NCI-H1694 (cell line): ENCODE measurements at regions not wholly inside any gene's neighbourhood (a gene's known extent, or its start where the extent isn't known, plus 50 kb on each side); places are given as distances from the start of the nearest gene placed in this dataset.

ENCODE experiments used
- DNase-seq: peaks from one replicate; lab custom pipeline; 2025; lab: John Stamatoyannopoulos, UW

DNA sequence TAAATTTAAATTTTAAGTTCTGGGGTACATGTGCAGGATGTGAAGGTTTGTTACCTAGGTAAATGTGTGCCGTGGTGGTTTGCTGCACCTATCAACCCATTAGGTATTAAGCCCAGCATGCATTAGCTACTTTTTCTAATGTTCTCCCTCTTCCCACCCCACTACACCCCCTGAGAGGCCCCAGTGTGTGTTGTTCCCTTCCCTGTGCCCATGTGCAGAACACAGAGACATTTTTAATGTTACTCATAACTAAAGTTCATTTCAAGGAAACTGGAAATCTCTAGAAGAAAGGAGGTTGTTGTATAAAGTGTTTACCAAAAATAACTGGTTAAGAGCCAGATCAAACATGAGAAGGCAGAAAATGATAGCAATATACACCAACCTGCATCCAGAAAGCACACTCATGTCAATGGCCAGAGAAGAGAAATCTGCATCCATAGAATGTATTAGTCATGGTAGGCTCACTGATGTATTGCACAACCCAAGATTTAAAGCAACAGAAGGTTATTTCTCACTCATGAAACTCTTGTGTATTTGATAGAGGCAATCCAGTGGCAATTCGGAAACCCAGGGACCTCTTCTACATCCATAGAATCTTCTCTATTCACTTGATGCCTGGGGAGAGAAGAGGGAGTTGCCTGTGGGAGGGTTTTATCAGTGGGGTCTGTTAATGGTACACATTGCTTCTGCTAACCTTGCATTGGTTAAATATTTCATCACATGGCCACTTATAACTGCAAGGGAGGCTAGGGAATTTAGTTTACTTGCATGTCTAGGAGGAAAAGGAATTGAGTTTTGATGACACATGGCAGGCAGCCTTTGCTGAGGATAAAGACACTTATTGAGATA lies 321.9 kb upstream of the RASGRP1 start:
- DNase-seq, result no peak

GRCh38 chr15:38888701-38889221 lies 324.1 kb upstream of the RASGRP1 start:
- DNase-seq, result no peak

- DNase-seq, result no peak
Observed at GRCh38 chr15:38890194-38890593, 325.6 kb upstream of the RASGRP1 start.

- no peak for DNase-seq
Observed at GRCh38 chr15:38893925-38894242, 329.3 kb upstream of the RASGRP1 start.

DNA sequence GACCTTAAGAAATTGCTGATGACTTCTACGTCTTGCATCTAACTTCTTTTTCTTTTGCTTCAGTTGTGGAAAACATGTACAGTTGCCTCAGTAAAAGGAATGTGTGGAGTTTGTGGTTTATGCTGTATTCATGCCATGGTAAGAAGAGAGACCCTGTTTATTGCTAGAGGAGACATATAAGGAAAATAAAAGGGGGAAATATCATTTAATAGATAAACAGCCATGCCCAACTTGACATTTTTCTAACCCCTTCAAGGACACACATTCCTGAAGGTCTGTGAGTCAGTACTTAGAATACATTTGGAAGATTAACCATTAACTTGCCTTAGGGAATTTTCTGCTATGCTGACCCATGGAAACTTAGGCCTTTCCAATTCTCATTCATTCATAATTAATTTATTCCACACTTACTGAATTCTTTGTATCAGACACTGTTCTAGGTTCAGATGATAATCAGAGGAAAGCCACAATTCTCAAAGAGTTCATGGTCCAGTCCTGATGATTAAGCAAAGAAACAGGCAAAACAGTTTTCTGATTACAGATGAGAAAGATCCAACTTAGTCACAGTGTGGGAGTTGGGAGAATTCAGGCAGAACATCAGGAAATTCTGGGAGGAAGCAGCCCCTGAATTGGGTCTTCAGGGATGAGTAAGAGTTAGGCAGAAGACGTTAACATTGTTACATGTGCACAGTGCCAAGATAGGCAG lies 329.8 kb upstream of the RASGRP1 start:
- no peak for DNase-seq

GRCh38 chr15:38895326-38896255 lies 331.0 kb upstream of the RASGRP1 start:
- DNase-seq, result no peak

DNA sequence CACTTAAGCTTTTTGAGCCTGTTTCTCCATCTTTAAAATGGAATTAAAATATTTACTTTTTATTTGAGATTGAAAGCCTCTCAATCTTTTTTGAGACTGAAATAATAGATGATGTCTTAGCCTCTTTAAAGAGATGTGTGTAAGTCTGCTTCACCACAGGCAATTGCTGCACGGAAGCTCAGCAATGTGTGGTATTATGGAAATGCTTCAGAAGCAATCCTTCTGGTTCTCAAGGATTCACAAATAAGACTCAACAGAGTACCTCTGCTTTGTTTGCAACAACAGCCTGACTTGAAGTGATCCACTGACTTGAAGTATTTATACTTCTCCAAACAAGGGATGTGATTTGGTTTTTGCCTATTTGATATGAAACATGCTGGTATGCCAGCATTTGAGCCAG lies 332.0 kb upstream of the RASGRP1 start:
- no peak for DNase-seq

DNA sequence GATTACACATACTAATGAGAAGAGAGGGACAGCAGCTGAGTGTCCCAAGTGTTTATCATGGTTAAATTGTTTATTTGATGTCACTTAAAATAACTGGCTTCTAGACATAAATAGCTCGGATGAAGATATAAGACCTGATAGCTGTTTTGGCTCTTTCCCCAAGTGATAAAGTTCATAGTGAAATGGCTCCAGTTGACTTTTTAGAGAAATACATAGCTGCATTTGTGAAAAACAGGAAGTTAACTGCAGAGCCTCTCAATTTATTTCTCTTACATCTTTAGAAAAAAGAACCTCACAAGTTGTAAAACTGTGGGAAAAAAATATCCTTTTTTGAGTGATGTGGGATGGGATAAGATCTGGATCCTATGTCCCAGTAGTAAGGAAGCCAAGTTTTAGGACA lies 332.9 kb upstream of the RASGRP1 start:
- DNase-seq, result no peak

DNA sequence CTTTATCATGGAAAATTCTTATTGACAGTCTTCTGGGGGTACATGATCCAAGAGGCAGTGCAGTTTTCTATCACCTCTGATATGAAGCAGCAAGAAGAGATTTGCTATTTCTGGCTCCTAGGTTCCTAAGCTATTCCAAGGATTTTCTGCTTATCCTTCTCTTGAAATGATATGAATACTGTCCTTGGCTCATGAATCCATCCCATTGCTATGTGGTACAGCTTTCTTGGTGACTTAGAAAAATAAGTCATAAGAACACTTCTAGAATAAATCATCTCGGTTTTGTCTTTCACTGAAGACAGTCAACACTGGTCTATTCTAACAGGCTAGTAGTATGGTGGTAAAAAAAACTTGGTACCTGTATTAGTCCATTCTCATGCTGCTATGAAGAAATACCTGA lies 333.6 kb upstream of the RASGRP1 start:
- DNase-seq, result no peak

GRCh38 chr15:38899300-38899699 lies 334.7 kb upstream of the RASGRP1 start:
- no peak for DNase-seq

GRCh38 chr15:38904298-38904697 lies 339.7 kb upstream of the RASGRP1 start:
- no peak for DNase-seq

DNA sequence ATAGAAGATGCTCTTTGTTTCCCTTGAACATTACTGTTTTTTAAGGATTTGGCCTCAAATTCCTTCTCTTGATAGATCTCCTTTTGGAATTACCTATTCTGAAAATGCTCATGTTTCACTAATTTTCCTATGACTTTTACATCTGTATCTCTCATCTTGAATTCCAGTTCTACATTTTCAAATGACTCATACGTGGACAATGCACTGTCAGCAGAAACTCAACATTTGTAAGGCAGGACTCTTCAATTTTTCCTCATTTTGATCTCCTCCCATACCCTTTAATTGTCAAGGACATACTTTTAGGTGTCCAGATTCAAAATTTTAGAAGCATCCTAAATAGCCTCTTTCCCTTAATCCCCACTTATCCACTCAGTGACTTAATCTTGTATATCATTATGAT lies 341.0 kb upstream of the RASGRP1 start:
- no peak for DNase-seq

- DNase-seq, result no peak
Observed at GRCh38 chr15:38920966-38921365, 356.4 kb upstream of the RASGRP1 start.

DNA sequence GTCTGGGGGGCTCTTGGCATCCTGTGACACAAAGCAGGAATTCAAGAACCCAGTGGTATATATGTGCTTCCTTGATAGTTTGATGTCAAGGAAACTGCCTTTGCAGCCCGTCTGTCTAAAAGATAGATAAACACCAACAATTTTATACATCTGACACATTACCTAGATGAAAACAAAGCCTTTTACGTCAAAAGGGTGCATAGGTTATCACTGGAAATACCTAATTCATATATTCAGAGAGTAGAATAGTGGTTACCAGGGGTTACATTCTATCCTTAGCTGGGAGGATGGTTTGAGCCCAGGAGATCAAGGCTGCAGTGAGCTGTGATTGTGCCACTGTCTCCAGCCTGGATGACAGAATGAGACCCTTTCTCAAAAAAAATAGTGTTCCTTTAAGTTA lies 356.9 kb upstream of the RASGRP1 start:
- DNase-seq, result no peak

DNA sequence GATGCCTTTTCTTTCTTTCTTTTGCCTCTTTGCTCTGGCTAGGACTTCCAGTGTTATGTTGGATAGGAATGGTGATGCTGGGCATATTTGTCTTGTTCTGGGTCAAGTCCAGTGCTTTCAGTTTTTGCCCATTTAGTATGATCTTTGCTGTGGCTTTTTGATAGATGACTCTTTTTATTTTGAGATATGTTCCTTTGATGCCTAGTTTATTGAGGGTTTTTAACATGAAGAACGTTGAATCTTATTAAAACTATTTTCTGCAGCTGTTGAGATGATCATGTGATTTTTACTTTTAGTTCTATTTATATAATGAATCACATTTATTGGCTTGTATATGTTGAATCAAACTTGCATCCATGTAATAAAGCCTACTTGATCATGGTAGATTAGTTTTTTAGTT lies 363.8 kb upstream of the RASGRP1 start:
- DNase-seq, result no peak

GRCh38 chr15:38930851-38931572 lies 366.4 kb upstream of the RASGRP1 start:
- no peak for DNase-seq

- no peak for DNase-seq
Observed at GRCh38 chr15:38941399-38941953, 376.9 kb upstream of the RASGRP1 start.

GRCh38 chr15:38944536-38944935 lies 379.9 kb upstream of the RASGRP1 start:
- DNase-seq, result no peak

DNA sequence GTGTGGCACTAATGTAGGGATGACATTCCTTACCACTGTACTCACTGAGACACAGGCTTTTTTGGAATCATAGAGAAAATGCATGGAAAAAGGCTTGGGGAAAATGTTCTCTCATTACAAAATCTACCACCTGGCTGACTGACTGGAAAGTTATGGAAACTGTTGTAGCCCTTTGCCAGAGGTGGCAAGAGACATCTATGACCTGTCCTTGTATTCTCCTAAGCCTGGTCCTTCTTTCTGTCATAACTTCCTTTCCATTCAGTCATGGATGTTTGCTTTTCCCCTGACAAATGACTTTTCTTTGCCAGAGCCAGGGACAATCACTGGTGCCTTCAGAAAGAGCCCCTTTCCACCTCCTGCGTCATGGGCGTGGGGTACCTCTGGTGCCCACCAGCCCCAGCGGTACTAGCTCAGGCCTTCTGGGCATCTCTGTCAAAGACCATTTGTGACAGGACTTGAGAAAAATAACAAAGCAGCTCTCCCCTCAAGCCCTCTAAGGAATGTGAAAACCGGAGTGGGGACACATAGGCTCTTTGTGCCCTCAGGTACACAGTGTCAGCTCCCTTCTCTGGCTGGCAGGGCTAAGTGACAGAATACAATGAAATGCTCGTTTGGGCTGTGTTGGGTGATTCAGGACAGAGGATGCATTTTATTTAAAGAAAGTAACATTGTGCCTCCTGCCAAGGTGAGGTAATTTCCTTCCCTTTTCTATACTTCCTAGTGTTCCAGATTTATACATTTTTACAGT lies 381.1 kb upstream of the RASGRP1 start:
- no peak for DNase-seq

GRCh38 chr15:38954090-38954489 lies 389.5 kb upstream of the RASGRP1 start:
- no peak for DNase-seq

- DNase-seq, result no peak
Observed at GRCh38 chr15:38961456-38961855, 396.8 kb upstream of the RASGRP1 start.
